OCI-LY7 (cell line): ENCODE measurements at regions not wholly inside any gene's neighbourhood (a gene's known extent, or its start where the extent isn't known, plus 50 kb on each side); places are given as distances from the start of the nearest gene placed in this dataset.

Experiments
- BruUV-seq: library from RNA; stranded (reverse); fragments of 400-500 nt; replicated peaks from 2 replicates; lab custom pipeline; 2021; lab: Mats Ljungman, UMichigan
- CTCF ChIA-PET: fragments of 300-600 bp; sonication (Branson Sonifier 250); formaldehyde crosslinking; loops from one replicate; lab custom pipeline; 2022; ENCODE audit warnings: antibody characterized with exemption; ENCODE audit not compliant: unreplicated experiment; lab: Charles Lee
- POLR2A ChIA-PET: fragments of 300-600 bp; sonication (Branson Sonifier 250); formaldehyde crosslinking; loops from one replicate; lab custom pipeline; 2022; ENCODE audit warnings: antibody characterized with exemption; lab: Charles Lee
- DNase-seq: peaks from one replicate; pipeline ENCODE4 v3.0.0-alpha.2; 2015; ENCODE audit warnings: low spot score
- H2AFZ ChIP-seq: fragments of 200-600 bp; sonication (generic), shearing (Covaris generic); 2 replicates; pipeline ENCODE4 v1.6.1; 2014; ENCODE audit warnings: mild to moderate bottlenecking, antibody characterized with exemption, low read length, moderate library complexity
- H3K27ac ChIP-seq: fragments of 200-600 bp; sonication (generic); 2 replicates; pipeline ENCODE4 v1.5.1; 2014; ENCODE audit warnings: mixed run types, low read depth, mild to moderate bottlenecking, moderate library complexity, low read length, inconsistent platforms; ENCODE audit not compliant: poor library complexity, severe bottlenecking
- H3K36me3 ChIP-seq: fragments of 200-600 bp; sonication (generic); 2 replicates; pipeline ENCODE4 v1.6.1; 2014; ENCODE audit warnings: mild to moderate bottlenecking, antibody characterized with exemption, low read length, moderate library complexity, mixed read lengths; ENCODE audit not compliant: insufficient read depth
- H3K4me1 ChIP-seq: fragments of 200-600 bp; sonication (generic); 2 replicates; pipeline ENCODE4 v1.5.1; 2014; ENCODE audit warnings: mild to moderate bottlenecking, low read length; ENCODE audit not compliant: insufficient read depth, poor library complexity, severe bottlenecking
- H3K4me2 ChIP-seq: fragments of 200-600 bp; sonication (generic); 2 replicates; pipeline ENCODE4 v1.6.1; 2014; ENCODE audit warnings: mild to moderate bottlenecking, low read length
- H3K4me3 ChIP-seq: fragments of 200-600 bp; sonication (generic); 2 replicates; pipeline ENCODE4 v1.5.1; 2014; ENCODE audit warnings: mild to moderate bottlenecking, low read depth, low read length; ENCODE audit not compliant: poor library complexity, severe bottlenecking
- H3K79me2 ChIP-seq: fragments of 200-600 bp; sonication (generic); 2 replicates; pipeline ENCODE4 v1.6.1; 2016; ENCODE audit warnings: low read depth, mild to moderate bottlenecking, low read length, moderate library complexity, mixed read lengths; ENCODE audit not compliant: insufficient read depth
- H3K9me2 ChIP-seq: fragments of 200-600 bp; sonication (generic); 2 replicates; pipeline ENCODE4 v1.6.1; 2016; ENCODE audit warnings: mild to moderate bottlenecking, low read length, mixed read lengths; ENCODE audit not compliant: insufficient read depth
- H3K9me3 ChIP-seq: fragments of 200-600 bp; sonication (generic); 2 replicates; pipeline ENCODE4 v1.6.1; 2014; ENCODE audit warnings: mild to moderate bottlenecking, mixed run types, low read length, mixed read lengths
- H4K20me1 ChIP-seq: fragments of 200-600 bp; sonication (generic); 2 replicates; pipeline ENCODE4 v1.6.1; 2014; ENCODE audit warnings: mild to moderate bottlenecking, antibody characterized with exemption, low read length, moderate library complexity, mixed read lengths; ENCODE audit not compliant: insufficient read depth
- CTCF ChIP-seq: fragments of 200-600 bp; sonication (generic); conservative IDR thresholded peaks from 2 replicates; pipeline ENCODE4 v1.5.1; 2014; ENCODE audit warnings: mild to moderate bottlenecking, antibody characterized with exemption, low read length, moderate library complexity, mixed read lengths
- EZH2phosphoT487 ChIP-seq: fragments of 200-600 bp; sonication (generic); IDR thresholded peaks from 2 replicates; pipeline ENCODE4 v1.6.1; 2018; ENCODE audit warnings: low read depth, borderline replicate concordance, mild to moderate bottlenecking, mixed run types, antibody characterized with exemption, low read length, moderate library complexity, mixed read lengths
- intact Hi-C: fragments of 100-400 bp; cut with micrococcal nuclease; formaldehyde crosslinking; loops from one replicate; pipeline ENCODE4 v1.10.0; 2022; ENCODE audit not compliant: unreplicated experiment

- Histone ChIP-seq H3K4me1 (no peaks in the 10 kb centered on the region), H2AFZ (no peak overlapping the region), H3K9me3 (no peaks in the 10 kb centered on the region), H3K4me3 (no peak overlapping the region), H3K9me2 (no peaks in the 10 kb centered on the region), H3K79me2 (no peaks in the 10 kb centered on the region), H3K27ac (no peak overlapping the region), H3K36me3 (no peaks in the 10 kb centered on the region), H4K20me1 (no peaks in the 10 kb centered on the region), H3K4me2 (no peak overlapping the region)
- intact Hi-C loops, result no loop called here
- TF ChIP-seq EZH2phosphoT487, result no peak
- TF ChIP-seq CTCF, result no peak
- ChIA-PET POLR2A (interaction anchor here (0.8 kb wide), 1 partner anchor 9 kb away, joined by 3 read pairs; no protein-coding TSS in a partner anchor), CTCF (no interaction called here)
- BruUV-seq, result no TSS peak
- no peak for DNase-seq
Measured at GRCh38 chr12:90399357-90399756, 555.6 kb downstream of the CCER1 start.

DNA sequence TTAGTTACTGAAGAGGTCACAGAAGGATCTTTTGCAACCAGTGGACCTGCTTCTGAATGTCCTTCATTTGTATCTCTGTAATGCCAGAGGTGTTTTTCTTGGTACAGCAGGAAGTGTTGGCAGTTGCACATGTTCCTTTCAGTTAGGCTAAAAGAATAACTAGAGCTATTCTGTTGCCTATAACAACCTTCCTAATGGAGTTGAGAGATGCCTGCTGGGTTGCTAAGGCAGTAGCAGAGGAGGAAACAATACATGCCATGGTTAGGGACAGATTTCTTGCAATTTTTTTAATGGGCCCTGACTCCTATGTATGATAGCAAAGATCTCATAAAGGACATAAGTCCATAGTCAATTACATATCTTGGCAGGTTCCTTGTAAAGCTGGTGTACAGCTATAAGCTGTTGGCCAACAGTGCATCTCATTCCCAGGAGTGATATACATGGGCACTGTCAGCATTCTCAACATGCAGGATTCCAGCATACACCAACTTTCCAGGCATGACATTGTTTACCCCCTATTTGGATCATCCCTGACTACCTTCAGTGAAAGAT lies 556.6 kb downstream of the CCER1 start:
- Histone ChIP-seq H3K27ac (no peak overlapping the region), H3K9me3 (no peaks in the 10 kb centered on the region), H3K4me2 (no peak overlapping the region), H3K4me1 (no peaks in the 10 kb centered on the region), H2AFZ (no peak overlapping the region), H3K9me2 (no peaks in the 10 kb centered on the region), H4K20me1 (no peaks in the 10 kb centered on the region), H3K36me3 (no peaks in the 10 kb centered on the region), H3K79me2 (no peaks in the 10 kb centered on the region), H3K4me3 (no peak overlapping the region)
- intact Hi-C loops, result no loop called here
- DNase-seq, result no peak
- POLR2A ChIA-PET, result no interaction called here
- BruUV-seq, result no TSS peak
- TF ChIP-seq CTCF, result no peak
- TF ChIP-seq EZH2phosphoT487, result no peak
- CTCF ChIA-PET, result no interaction called here

DNA sequence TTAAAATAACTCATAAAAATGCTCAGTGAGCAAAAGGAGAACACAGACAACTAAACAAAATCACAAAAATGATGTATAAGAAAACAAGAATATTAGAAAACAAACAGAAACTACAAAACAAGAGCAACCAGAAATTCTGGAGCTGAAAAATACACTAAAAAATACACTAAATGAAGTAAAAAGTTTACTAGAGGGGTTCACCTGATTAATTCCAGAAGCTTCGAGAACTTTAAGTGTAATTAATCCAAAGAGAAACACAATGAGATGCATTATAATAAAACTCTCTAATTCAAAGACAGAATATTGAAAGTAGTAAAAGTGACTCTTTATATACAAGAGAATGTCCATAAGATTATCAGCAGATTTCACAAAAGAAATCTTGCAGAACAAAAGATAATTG lies 558.4 kb downstream of the CCER1 start:
- Histone ChIP-seq H3K9me2 (no peaks in the 10 kb centered on the region), H3K9me3 (no peaks in the 10 kb centered on the region), H3K27ac (no peak overlapping the region), H4K20me1 (no peaks in the 10 kb centered on the region), H2AFZ (no peak overlapping the region), H3K4me3 (no peak overlapping the region), H3K36me3 (no peaks in the 10 kb centered on the region), H3K4me1 (no peaks in the 10 kb centered on the region), H3K79me2 (no peaks in the 10 kb centered on the region), H3K4me2 (no peak overlapping the region)
- TF ChIP-seq EZH2phosphoT487 (no peak), CTCF (no peak)
- ChIA-PET CTCF (no interaction called here), POLR2A (no interaction called here)
- intact Hi-C loops, result no loop called here
- BruUV-seq, result no TSS peak
- DNase-seq, result no peak
